Subcutaneous abdominal adipose tissue (tissue), 5 donors: ENCODE measurements at regions not wholly inside any gene's neighbourhood (a gene's known extent, or its start where the extent isn't known, plus 50 kb on each side); places are given as distances from the start of the nearest gene placed in this dataset.

Experiments used
- H3K27ac ChIP-seq: one replicate; pipeline ENCODE4 v1.7.0; 2013; ENCODE audit warnings: low read depth, mild to moderate bottlenecking, inconsistent platforms, low read length, moderate library complexity
- H3K27me3 ChIP-seq, 5 donors: one replicate each; pipeline ENCODE4 v1.7.0; 2013; ENCODE audit warnings: low read length in 5 of 5, inconsistent platforms in 1 of 5; ENCODE audit not compliant: control insufficient read depth in 5 of 5, insufficient read depth in 4 of 5
- H3K36me3 ChIP-seq, 5 donors: one replicate each; pipeline ENCODE4 v1.7.0; 2013; ENCODE audit warnings: low read length in 5 of 5; ENCODE audit not compliant: control insufficient read depth in 5 of 5, insufficient read depth in 5 of 5
- H3K4me1 ChIP-seq, 5 donors: one replicate each; pipeline ENCODE4 v1.7.0; 2013; ENCODE audit warnings: low read length in 5 of 5, mild to moderate bottlenecking in 3 of 5, moderate library complexity in 1 of 5; ENCODE audit not compliant: control insufficient read depth in 5 of 5, insufficient read depth in 5 of 5
- H3K4me3 ChIP-seq, 5 donors: one replicate each; pipeline ENCODE4 v1.7.0; 2013; ENCODE audit warnings: low read length in 5 of 5, low read depth in 1 of 5
- H3K9ac ChIP-seq, 5 donors: one replicate each; pipeline ENCODE4 v1.7.0; 2013; ENCODE audit warnings: low read length in 5 of 5, mild to moderate bottlenecking in 4 of 5, moderate library complexity in 3 of 5
- H3K9me3 ChIP-seq, 5 donors: one replicate each; pipeline ENCODE4 v1.7.0; 2013; ENCODE audit warnings: low read length in 5 of 5; ENCODE audit not compliant: control insufficient read depth in 5 of 5
- donor health status: healthy.
- donor health status: healthy.
- donor health status: healthy.
- donor health status: healthy.
- donor health status: healthy.

- Histone ChIP-seq H3K27ac (no peak overlapping the region), H3K27me3 (peaks cover 5 to 27% (median 14%) of the 10 kb centered on the region in 5 donors), H3K9ac (no peak overlapping the region), H3K36me3 (no peaks in the 10 kb centered on the region), H3K4me1 (no peaks in the 10 kb centered on the region), H3K4me3 (no peak overlapping the region), H3K9me3 (no peaks in the 10 kb centered on the region)
These were observed 73.3 kb upstream of the LHX1 start for GRCh38 chr17:36863676-36864612.

GRCh38 chr17:36864827-36865430 is 72.3 kb upstream of the LHX1 start:
- peaks cover 5 to 33% (median 23%) of the 10 kb centered on the region in 5 donors for H3K27me3 ChIP-seq
- H3K36me3 ChIP-seq, result no peaks in the 10 kb centered on the region
- H3K27ac ChIP-seq, result no peak overlapping the region
- no peaks in the 10 kb centered on the region for H3K4me1 ChIP-seq
- H3K4me3 ChIP-seq, result no peak overlapping the region
- H3K9me3 ChIP-seq, result no peaks in the 10 kb centered on the region
- no peak overlapping the region for H3K9ac ChIP-seq

GRCh38 chr17:36867716-36868341 is 69.4 kb upstream of the LHX1 start:
- Histone ChIP-seq H3K36me3 (no peaks in the 10 kb centered on the region), H3K9ac (no peak overlapping the region), H3K9me3 (peaks cover 0 to 8% (median 3%) of the 10 kb centered on the region in 5 donors), H3K27ac (no peak overlapping the region), H3K4me3 (no peak overlapping the region), H3K27me3 (peaks cover 8 to 35% (median 18%) of the 10 kb centered on the region in 5 donors), H3K4me1 (no peaks in the 10 kb centered on the region)

- Histone ChIP-seq H3K9me3 (peaks cover 0 to 8% (median 4%) of the 10 kb centered on the region in 5 donors), H3K4me3 (no peak overlapping the region), H3K27me3 (peaks cover 8 to 33% (median 13%) of the 10 kb centered on the region in 5 donors), H3K4me1 (no peaks in the 10 kb centered on the region), H3K36me3 (no peaks in the 10 kb centered on the region), H3K27ac (no peak overlapping the region), H3K9ac (no peak overlapping the region)
These were observed 68.5 kb upstream of the LHX1 start for GRCh38 chr17:36868777-36869176.

GRCh38 chr17:36869441-36869840 is 67.8 kb upstream of the LHX1 start:
- Histone ChIP-seq H3K36me3 (no peaks in the 10 kb centered on the region), H3K27ac (no peak overlapping the region), H3K9ac (no peak overlapping the region), H3K4me1 (no peaks in the 10 kb centered on the region), H3K27me3 (peaks cover 8 to 33% (median 13%) of the 10 kb centered on the region in 5 donors), H3K4me3 (no peak overlapping the region), H3K9me3 (peaks cover 0 to 8% (median 4%) of the 10 kb centered on the region in 5 donors)

- no peak overlapping the region for H3K4me3 ChIP-seq
- peaks cover 4 to 29% (median 13%) of the 10 kb centered on the region in 5 donors for H3K27me3 ChIP-seq
These were observed 67.2 kb upstream of the LHX1 start for GRCh38 chr17:36869856-36870719.

GRCh38 chr17:36870720-36870999 is 66.6 kb upstream of the LHX1 start:
- Histone ChIP-seq H3K4me3 (no peak overlapping the region), H3K9me3 (peaks cover 0 to 8% (median 4%) of the 10 kb centered on the region in 5 donors), H3K27me3 (peaks cover 3 to 28% (median 13%) of the 10 kb centered on the region in 5 donors), H3K9ac (no peak overlapping the region), H3K4me1 (no peaks in the 10 kb centered on the region), H3K36me3 (no peaks in the 10 kb centered on the region), H3K27ac (no peak overlapping the region)

More at GRCh38 chr17:36869856-36870719, 67.2 kb upstream of the LHX1 start:
- no peak overlapping the region for H3K27ac ChIP-seq
- no peaks in the 10 kb centered on the region for H3K4me1 ChIP-seq
- H3K36me3 ChIP-seq, result no peaks in the 10 kb centered on the region
- peaks cover 0 to 8% (median 4%) of the 10 kb centered on the region in 5 donors for H3K9me3 ChIP-seq
- no peak overlapping the region for H3K9ac ChIP-seq

GRCh38 chr17:36875698-36876293 is 61.5 kb upstream of the LHX1 start:
- H3K4me1 ChIP-seq, result no peaks in the 10 kb centered on the region
- no peaks in the 10 kb centered on the region for H3K36me3 ChIP-seq
- H3K4me3 ChIP-seq, result no peak overlapping the region
- peaks cover 11 to 20% (median 12%) of the 10 kb centered on the region in 5 donors for H3K27me3 ChIP-seq
- peaks cover 2 to 9% (median 6%) of the 10 kb centered on the region in 5 donors for H3K9me3 ChIP-seq
- H3K27ac ChIP-seq, result no peak overlapping the region
- no peak overlapping the region for H3K9ac ChIP-seq

- Histone ChIP-seq H3K36me3 (no peaks in the 10 kb centered on the region), H3K9me3 (peaks cover 6 to 19% (median 17%) of the 10 kb centered on the region in 5 donors)
These were observed 60.3 kb upstream of the LHX1 start for GRCh38 chr17:36876966-36877365.

More at GRCh38 chr17:36876966-36877365, 60.3 kb upstream of the LHX1 start:
- H3K27ac ChIP-seq, result no peak overlapping the region
- no peaks in the 10 kb centered on the region for H3K4me1 ChIP-seq
- peaks cover 9 to 22% (median 13%) of the 10 kb centered on the region in 5 donors for H3K27me3 ChIP-seq
- no peak overlapping the region for H3K9ac ChIP-seq
- H3K4me3 ChIP-seq, result no peak overlapping the region
